Kidney (tissue), 13 donors: ENCODE measurements at regions not wholly inside any gene's neighbourhood (a gene's known extent, or its start where the extent isn't known, plus 50 kb on each side); places are given as distances from the start of the nearest gene placed in this dataset.
A peak's percentile ranks its signal among the peaks of the same experiment; 100 is the strongest.

Experiments used
- DNase-seq, 5 donors: peaks; one replicate each; pipeline ENCODE4 v3.0.0-alpha.2; 2013 to 2020
- FAIRE-seq: peaks from 2 replicates; lab custom pipeline; 2012; peaks lifted over from hg19 to GRCh38; lab: Jason Lieb, UNC
- H3K27ac ChIP-seq, 2 donors: one replicate each; pipeline ENCODE4 v1.7.0; 2013; ENCODE audit warnings: low read depth in 2 of 2, low read length in 2 of 2, inconsistent platforms in 1 of 2
- H3K27me3 ChIP-seq: one replicate; pipeline ENCODE4 v1.7.1; 2013; ENCODE audit warnings: low read length, inconsistent platforms; ENCODE audit not compliant: control insufficient read depth, insufficient read depth
- H3K36me3 ChIP-seq, 3 donors: one replicate each; pipeline versions ENCODE4 v1.7.0 to v1.7.1; 2013; ENCODE audit warnings: low read length in 3 of 3, control low read depth in 1 of 3, inconsistent platforms in 1 of 3; ENCODE audit not compliant: insufficient read depth in 3 of 3, control insufficient read depth in 2 of 3
- H3K4me1 ChIP-seq, 3 donors: one replicate each; pipeline versions ENCODE4 v1.7.0 to v1.7.1; 2013; ENCODE audit warnings: low read length in 3 of 3, inconsistent platforms in 1 of 3, low read depth in 1 of 3; ENCODE audit not compliant: control insufficient read depth in 2 of 3, insufficient read depth in 2 of 3
- H3K4me3 ChIP-seq, 3 donors: one replicate each; pipeline versions ENCODE4 v1.7.0 to v1.8.1; 2013; ENCODE audit warnings: low read length in 3 of 3, control low read depth in 1 of 3, inconsistent platforms in 1 of 3
- H3K9ac ChIP-seq, 3 donors: one replicate each; pipeline versions ENCODE4 v1.7.0 to v1.7.1; 2013; ENCODE audit warnings: low read length in 3 of 3, control low read depth in 1 of 3, inconsistent platforms in 1 of 3
- H3K9me3 ChIP-seq, 3 donors: one replicate each; pipeline versions ENCODE4 v1.7.0 to v1.7.1; 2013; ENCODE audit warnings: low read length in 3 of 3, control low read depth in 1 of 3, inconsistent platforms in 1 of 3; ENCODE audit not compliant: control insufficient read depth in 2 of 3, insufficient read depth in 1 of 3
- CTCF ChIP-seq: IDR thresholded peaks from 3 replicates; pipeline ENCODE4 v1.5.1; 2012; ENCODE audit warnings: mild to moderate bottlenecking, moderate library complexity, borderline replicate concordance; ENCODE audit not compliant: insufficient read depth; ENCODE audit errors: extremely low read depth
- intact Hi-C: fragments of 100-400 bp; cut with DNase I; formaldehyde crosslinking; loops from one replicate; pipeline ENCODE4 v1.11.1; 2022
- donor health status: control.
- donor health status: control.
- donor health status: control.
- donor health status: control.
- donor health status: control.
- donor health status: DM: yes; HTN: yes; CAD: no.
- donor health status: Normal renal cell carcinoma (clear cell type).

GRCh38 chr4:144463896-144464295, 182.1 kb upstream of the HHIP start:
- H3K4me3 ChIP-seq: no peak overlapping the region
- no peaks in the 10 kb centered on the region for H3K4me1 ChIP-seq
- FAIRE-seq (no peak), DNase-seq (peak in 1 of 5 donors; percentile 26)
- no peaks in the 10 kb centered on the region for H3K9me3 ChIP-seq
- no peaks in the 10 kb centered on the region for H3K36me3 ChIP-seq
- H3K27me3 ChIP-seq: no peaks in the 10 kb centered on the region
- H3K27ac ChIP-seq: no peak overlapping the region
- no peak overlapping the region for H3K9ac ChIP-seq
- intact Hi-C loops: no loop called here
- no peak for TF ChIP-seq CTCF

GRCh38 chr4:144465546-144465945, 180.4 kb upstream of the HHIP start:
- Histone ChIP-seq H3K36me3 (no peaks in the 10 kb centered on the region), H3K27me3 (no peaks in the 10 kb centered on the region), H3K4me1 (no peaks in the 10 kb centered on the region), H3K9ac (no peak overlapping the region), H3K4me3 (no peak overlapping the region), H3K27ac (no peak overlapping the region), H3K9me3 (no peaks in the 10 kb centered on the region)
- intact Hi-C loops: no loop called here
- DNase-seq (no peak), FAIRE-seq (no peak)
- TF ChIP-seq CTCF: no peak

- H3K9ac ChIP-seq: no peak overlapping the region
- H3K9me3 ChIP-seq: peaks cover 0 to 9% (median 4%) of the 10 kb centered on the region in 3 donors
- H3K36me3 ChIP-seq: no peaks in the 10 kb centered on the region
- no peaks in the 10 kb centered on the region for H3K27me3 ChIP-seq
- H3K4me1 ChIP-seq: no peaks in the 10 kb centered on the region
- DNase-seq (no peak), FAIRE-seq (no peak)
- intact Hi-C loops: no loop called here
- TF ChIP-seq CTCF: no peak
- H3K27ac ChIP-seq: no peak overlapping the region
- no peak overlapping the region for H3K4me3 ChIP-seq
Measured at GRCh38 chr4:144480068-144480467, 165.9 kb upstream of the HHIP start.

- Histone ChIP-seq H3K4me3 (no peak overlapping the region), H3K27ac (no peak overlapping the region), H3K9me3 (no peaks in the 10 kb centered on the region), H3K4me1 (no peaks in the 10 kb centered on the region), H3K27me3 (no peaks in the 10 kb centered on the region), H3K9ac (no peak overlapping the region), H3K36me3 (no peaks in the 10 kb centered on the region)
- no peak for DNase-seq
- no peak for FAIRE-seq
- intact Hi-C loops: no loop called here
- no peak for TF ChIP-seq CTCF
Measured at GRCh38 chr4:144489831-144490230, 156.1 kb upstream of the HHIP start.
